ENCODE measurements at regions not wholly inside any gene's neighbourhood (a gene's known extent, or its start where the extent isn't known, plus 50 kb on each side); places are given as distances from the start of the nearest gene placed in this dataset.

DNA sequence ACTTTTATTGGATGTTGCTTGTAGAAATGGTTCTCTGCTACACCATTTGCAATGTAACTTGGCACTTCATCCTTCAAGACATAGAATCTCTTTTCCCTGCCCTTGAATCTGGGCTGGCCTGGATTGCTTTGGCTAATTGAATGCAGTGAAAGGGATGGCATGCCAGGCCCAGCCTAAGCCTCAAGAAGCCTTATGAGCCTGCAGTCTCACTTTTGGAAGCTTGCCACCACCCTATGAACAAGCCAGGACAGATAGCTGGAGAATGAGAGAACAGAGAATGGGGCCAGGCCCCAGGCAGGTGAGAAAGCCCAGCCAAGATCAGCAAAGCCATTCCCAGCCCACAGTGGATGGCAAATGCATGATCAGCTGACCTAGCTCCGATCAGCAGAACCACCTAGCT lies 117.0 kb upstream of the ADRA1D start:
- intact Hi-C loops (cut with DNase I; ENCODE audit: low total_unique reads) (no loop called here), in situ Hi-C loops (cut with MboI; ENCODE audit: low sequenced_read_pairs in 4 of 4) (no loop called here)

DNA sequence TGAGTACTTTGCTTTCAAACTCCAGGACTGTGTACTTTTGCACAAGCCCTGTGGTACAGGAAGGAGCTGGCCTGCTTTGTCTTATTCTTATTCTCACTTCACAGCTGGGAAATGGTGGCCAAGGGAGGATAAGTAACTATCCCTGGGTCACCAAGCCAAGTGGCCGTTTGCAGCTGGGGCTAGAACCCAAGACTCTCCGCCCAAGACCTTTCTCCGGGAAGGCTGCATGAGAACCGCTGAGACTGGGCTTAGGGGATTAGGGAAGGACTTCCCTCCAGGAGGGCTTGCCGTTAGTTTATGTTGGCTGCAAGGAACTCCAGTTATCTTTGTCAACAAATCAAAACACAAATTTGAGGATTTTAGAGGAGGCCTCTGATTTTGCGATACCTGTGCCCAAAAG lies 109.5 kb upstream of the ADRA1D start:
- Histone ChIP-seq H3K4me3 (no peak overlapping the region), H3K27ac (no peak overlapping the region), H3K4me1 (no peaks in the 10 kb centered on the region), H3K36me3 (no peaks in the 10 kb centered on the region), H3K27me3 (no peaks in the 10 kb centered on the region), H3K9me3 (no peaks in the 10 kb centered on the region)
- no peak for DNase-seq
- ATAC-seq: no peak
- TF ChIP-seq POLR2A (IDR thresholded peaks at IDR 0.05): no peak
- TF ChIP-seq, protein P1, sequence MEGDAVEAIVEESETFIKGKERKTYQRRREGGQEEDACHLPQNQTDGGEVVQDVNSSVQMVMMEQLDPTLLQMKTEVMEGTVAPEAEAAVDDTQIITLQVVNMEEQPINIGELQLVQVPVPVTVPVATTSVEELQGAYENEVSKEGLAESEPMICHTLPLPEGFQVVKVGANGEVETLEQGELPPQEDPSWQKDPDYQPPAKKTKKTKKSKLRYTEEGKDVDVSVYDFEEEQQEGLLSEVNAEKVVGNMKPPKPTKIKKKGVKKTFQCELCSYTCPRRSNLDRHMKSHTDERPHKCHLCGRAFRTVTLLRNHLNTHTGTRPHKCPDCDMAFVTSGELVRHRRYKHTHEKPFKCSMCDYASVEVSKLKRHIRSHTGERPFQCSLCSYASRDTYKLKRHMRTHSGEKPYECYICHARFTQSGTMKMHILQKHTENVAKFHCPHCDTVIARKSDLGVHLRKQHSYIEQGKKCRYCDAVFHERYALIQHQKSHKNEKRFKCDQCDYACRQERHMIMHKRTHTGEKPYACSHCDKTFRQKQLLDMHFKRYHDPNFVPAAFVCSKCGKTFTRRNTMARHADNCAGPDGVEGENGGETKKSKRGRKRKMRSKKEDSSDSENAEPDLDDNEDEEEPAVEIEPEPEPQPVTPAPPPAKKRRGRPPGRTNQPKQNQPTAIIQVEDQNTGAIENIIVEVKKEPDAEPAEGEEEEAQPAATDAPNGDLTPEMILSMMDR (IDR thresholded peaks at IDR 0.05 in 4 of 5, conservative IDR thresholded peaks at IDR 0.05 in 1 of 5): no peak
- intact Hi-C loops (cut with DNase I; ENCODE audit: low total_unique reads) (no loop called here), in situ Hi-C loops (cut with MboI; ENCODE audit: low sequenced_read_pairs in 4 of 4) (no loop called here)

More for the DNA sequence above, 117.0 kb upstream of the ADRA1D start:
- H3K27ac ChIP-seq: no peak overlapping the region
- ATAC-seq: no peak
- DNase-seq: no peak
- H3K4me3 ChIP-seq: no peak overlapping the region
- no peaks in the 10 kb centered on the region for H3K4me1 ChIP-seq
- TF ChIP-seq, protein P1 (IDR thresholded peaks at IDR 0.05 in 4 of 5, conservative IDR thresholded peaks at IDR 0.05 in 1 of 5): no peak
- no peak for TF ChIP-seq POLR2A (IDR thresholded peaks at IDR 0.05)
- H3K36me3 ChIP-seq: no peaks in the 10 kb centered on the region
- no peaks in the 10 kb centered on the region for H3K9me3 ChIP-seq
- no peaks in the 10 kb centered on the region for H3K27me3 ChIP-seq

DNA sequence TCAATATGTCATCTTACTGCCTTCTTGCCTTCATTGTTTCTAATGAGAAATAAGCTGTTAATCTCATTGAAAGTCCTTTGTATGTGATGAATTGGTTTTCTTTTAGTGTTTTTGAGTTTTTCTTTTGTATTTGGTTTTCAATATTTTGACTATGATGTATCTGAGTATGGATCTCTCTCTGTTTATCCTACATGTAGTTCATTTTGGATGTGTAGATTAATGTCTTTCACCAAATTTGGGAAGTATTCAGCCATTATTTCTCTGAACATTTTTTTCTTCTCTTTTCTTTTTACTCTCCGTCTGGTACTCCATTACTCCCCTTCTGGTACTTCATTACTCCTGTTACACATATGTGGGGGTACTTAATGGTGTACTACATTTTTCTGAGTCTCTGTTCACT lies 103.3 kb upstream of the ADRA1D start:
- DNase-seq (no peak), ATAC-seq (no peak)
- Histone ChIP-seq H3K4me3 (no peak overlapping the region), H3K27me3 (no peaks in the 10 kb centered on the region), H3K9me3 (no peaks in the 10 kb centered on the region), H3K27ac (no peak overlapping the region), H3K4me1 (no peaks in the 10 kb centered on the region), H3K36me3 (no peaks in the 10 kb centered on the region)
- in situ Hi-C loops (cut with MboI; ENCODE audit: low sequenced_read_pairs in 4 of 4) (no loop called here), intact Hi-C loops (cut with DNase I; ENCODE audit: low total_unique reads) (no loop called here)
- TF ChIP-seq, protein P1 (IDR thresholded peaks at IDR 0.05 in 4 of 5, conservative IDR thresholded peaks at IDR 0.05 in 1 of 5): no peak
- TF ChIP-seq POLR2A (IDR thresholded peaks at IDR 0.05): no peak

DNA sequence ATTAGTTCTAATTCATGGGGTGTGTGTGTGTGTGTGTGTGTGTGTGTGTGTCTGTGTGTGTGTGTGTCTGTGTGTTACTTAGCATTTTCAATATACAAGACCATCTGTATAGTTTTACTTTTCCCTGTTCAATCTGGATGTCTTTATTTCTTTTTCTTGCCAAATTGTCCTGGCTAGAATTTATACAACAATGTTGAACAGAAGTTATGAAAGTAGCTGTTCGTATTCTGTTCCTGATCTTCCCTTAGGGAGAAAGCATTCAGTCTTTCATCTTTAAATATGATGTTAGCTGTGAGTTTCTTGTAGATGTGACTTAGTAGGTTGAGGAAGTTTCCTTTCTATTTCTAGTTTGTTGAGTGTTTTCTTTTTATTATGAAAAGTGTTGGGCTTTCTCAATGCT lies 101.0 kb upstream of the ADRA1D start:
- intact Hi-C loops (cut with DNase I; ENCODE audit: low total_unique reads): no loop called here
- no peak for ATAC-seq
- Histone ChIP-seq H3K27me3 (no peaks in the 10 kb centered on the region), H3K4me1 (no peaks in the 10 kb centered on the region), H3K36me3 (no peaks in the 10 kb centered on the region), H3K9me3 (no peaks in the 10 kb centered on the region), H3K27ac (no peak overlapping the region), H3K4me3 (no peak overlapping the region)
- TF ChIP-seq, protein P1 (IDR thresholded peaks at IDR 0.05 in 4 of 5, conservative IDR thresholded peaks at IDR 0.05 in 1 of 5): no peak
- TF ChIP-seq POLR2A (IDR thresholded peaks at IDR 0.05): no peak
- no peak for DNase-seq
- in situ Hi-C loops (cut with MboI; ENCODE audit: low sequenced_read_pairs in 4 of 4): no loop called here

DNA sequence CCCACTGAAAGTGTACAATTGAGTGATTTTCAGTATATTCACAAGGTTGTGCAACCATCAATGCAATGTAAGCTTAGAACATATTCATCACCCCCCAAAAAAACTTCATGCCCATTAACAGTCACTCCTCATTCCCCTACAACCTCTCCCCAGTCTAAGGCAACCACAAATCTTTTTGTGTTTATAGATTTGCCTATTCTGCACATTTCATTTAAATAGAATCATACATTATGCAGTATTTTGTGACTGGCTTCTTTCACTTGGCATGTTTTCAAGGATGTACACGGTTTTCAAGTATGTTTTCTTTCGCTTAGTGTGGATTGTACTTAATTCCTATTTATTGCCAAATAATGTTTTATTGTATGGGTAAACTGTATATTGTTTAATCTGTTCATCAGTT lies 95.6 kb upstream of the ADRA1D start:
- no peak for TF ChIP-seq POLR2A (IDR thresholded peaks at IDR 0.05)
- TF ChIP-seq, protein P1 (IDR thresholded peaks at IDR 0.05 in 4 of 5, conservative IDR thresholded peaks at IDR 0.05 in 1 of 5): no peak
- intact Hi-C loops (cut with DNase I; ENCODE audit: low total_unique reads): no loop called here
- H3K4me3 ChIP-seq: no peak overlapping the region
- H3K27ac ChIP-seq: no peak overlapping the region
- no peaks in the 10 kb centered on the region for H3K36me3 ChIP-seq
- H3K9me3 ChIP-seq: no peaks in the 10 kb centered on the region
- in situ Hi-C loops (cut with MboI; ENCODE audit: low sequenced_read_pairs in 4 of 4): no loop called here
- H3K27me3 ChIP-seq: no peaks in the 10 kb centered on the region
- H3K4me1 ChIP-seq: no peaks in the 10 kb centered on the region
- DNase-seq (no peak), ATAC-seq (no peak)

Measured in gastrocnemius medialis (tissue), 4 donors.